ENCODE measurements at regions not wholly inside any gene's neighbourhood (a gene's known extent, or its start where the extent isn't known, plus 50 kb on each side); places are given as distances from the start of the nearest gene placed in this dataset.

DNA sequence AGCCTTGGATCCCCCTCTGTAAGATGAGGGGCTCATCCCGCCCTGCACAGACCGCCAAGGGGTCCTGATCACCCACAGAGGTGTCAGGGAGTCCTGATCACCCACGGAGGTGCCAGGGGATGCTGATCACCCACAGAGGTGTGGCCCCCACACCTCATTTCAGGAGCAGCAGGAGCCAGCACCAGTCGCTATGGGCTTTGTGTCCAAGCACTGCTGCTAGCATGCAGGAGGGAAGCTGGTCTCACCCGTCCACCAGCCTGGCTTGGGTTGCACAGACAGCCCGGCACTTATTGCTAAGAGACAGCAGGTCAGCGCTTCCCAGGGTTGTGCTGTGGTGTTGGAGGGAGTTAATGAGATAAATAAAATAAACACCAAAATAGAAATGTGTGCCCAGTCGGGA lies 88.5 kb downstream of the ADRA2C start:
- TF ChIP-seq EZH2phosphoT487 (IDR thresholded peaks at IDR 0.05; ENCODE audit: low read length), result no peak
- TF ChIP-seq, protein P1, sequence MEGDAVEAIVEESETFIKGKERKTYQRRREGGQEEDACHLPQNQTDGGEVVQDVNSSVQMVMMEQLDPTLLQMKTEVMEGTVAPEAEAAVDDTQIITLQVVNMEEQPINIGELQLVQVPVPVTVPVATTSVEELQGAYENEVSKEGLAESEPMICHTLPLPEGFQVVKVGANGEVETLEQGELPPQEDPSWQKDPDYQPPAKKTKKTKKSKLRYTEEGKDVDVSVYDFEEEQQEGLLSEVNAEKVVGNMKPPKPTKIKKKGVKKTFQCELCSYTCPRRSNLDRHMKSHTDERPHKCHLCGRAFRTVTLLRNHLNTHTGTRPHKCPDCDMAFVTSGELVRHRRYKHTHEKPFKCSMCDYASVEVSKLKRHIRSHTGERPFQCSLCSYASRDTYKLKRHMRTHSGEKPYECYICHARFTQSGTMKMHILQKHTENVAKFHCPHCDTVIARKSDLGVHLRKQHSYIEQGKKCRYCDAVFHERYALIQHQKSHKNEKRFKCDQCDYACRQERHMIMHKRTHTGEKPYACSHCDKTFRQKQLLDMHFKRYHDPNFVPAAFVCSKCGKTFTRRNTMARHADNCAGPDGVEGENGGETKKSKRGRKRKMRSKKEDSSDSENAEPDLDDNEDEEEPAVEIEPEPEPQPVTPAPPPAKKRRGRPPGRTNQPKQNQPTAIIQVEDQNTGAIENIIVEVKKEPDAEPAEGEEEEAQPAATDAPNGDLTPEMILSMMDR (IDR thresholded peaks at IDR 0.05; ENCODE audit: low read length), result no peak
